Motor neuron (in vitro differentiated cells): ENCODE measurements at regions not wholly inside any gene's neighbourhood (a gene's known extent, or its start where the extent isn't known, plus 50 kb on each side); places are given as distances from the start of the nearest gene placed in this dataset.
"Not testable (repeated sequence)": the region's sequence is repeated elsewhere in the genome, so short reads cannot be mapped to it uniquely, and the experiment has no call there.

Experiments
- ATAC-seq, 8 experiments: fragments of 200-7000 bp; cut with Tn5 transposase; replicated peaks in 6 of 8; 2 replicates each; pipeline ENCODE4 v1.8.0; 2021; ENCODE audit warnings: mild to moderate bottlenecking in 8 of 8, moderate library complexity in 8 of 8
- H3K27ac ChIP-seq, 2 donors: fragments of 250-450 bp; sonication (Bioruptor Pico); 2 replicates each; pipeline ENCODE4 v1.9.0; 2021; ENCODE audit warnings: antibody characterized with exemption in 2 of 2, mild to moderate bottlenecking in 2 of 2, moderate library complexity in 1 of 2
- H3K4me1 ChIP-seq, 2 donors: fragments of 250-450 bp; sonication (Bioruptor Pico); replicated peaks in 1 of 2; 2 replicates each; pipeline ENCODE4 v1.6.1; 2021; ENCODE audit warnings: antibody characterized with exemption in 2 of 2, mild to moderate bottlenecking in 2 of 2, moderate library complexity in 1 of 2
- H3K4me3 ChIP-seq, 5 donors: fragments of 250-450 bp; sonication (Bioruptor Pico); 2 replicates each; pipeline ENCODE4 v1.9.0; 2021; ENCODE audit warnings: antibody characterized with exemption in 5 of 5, mild to moderate bottlenecking in 5 of 5, moderate library complexity in 4 of 5
- WGBS, 10 experiments: fragments of 450-650 bp; shearing (Covaris generic); methylation state at CpG; one replicate each; pipeline ENCODE4 v1.0.0; 2022; 5-methylcytosine and 5-hydroxymethylcytosine counted together
- in situ Hi-C, 9 experiments: fragments of 400-800 bp; cut with MboI; loops; one replicate each; pipeline ENCODE4 v1.15.0; 2021; ENCODE audit warnings: low sequenced_read_pairs in 9 of 9, low pct_unique_long_range_greater_than_20kb in 2 of 9; ENCODE audit not compliant: unreplicated experiment in 9 of 9

- no peak overlapping the region for H3K4me3 ChIP-seq
- in situ Hi-C loops: no loop called here
- no peaks in the 10 kb centered on the region for H3K4me1 ChIP-seq
- no peak overlapping the region for H3K27ac ChIP-seq
- ATAC-seq: no peak
Observed at GRCh38 chr12:89153341-89153740, 199.0 kb downstream of the DUSP6 start.

DNA sequence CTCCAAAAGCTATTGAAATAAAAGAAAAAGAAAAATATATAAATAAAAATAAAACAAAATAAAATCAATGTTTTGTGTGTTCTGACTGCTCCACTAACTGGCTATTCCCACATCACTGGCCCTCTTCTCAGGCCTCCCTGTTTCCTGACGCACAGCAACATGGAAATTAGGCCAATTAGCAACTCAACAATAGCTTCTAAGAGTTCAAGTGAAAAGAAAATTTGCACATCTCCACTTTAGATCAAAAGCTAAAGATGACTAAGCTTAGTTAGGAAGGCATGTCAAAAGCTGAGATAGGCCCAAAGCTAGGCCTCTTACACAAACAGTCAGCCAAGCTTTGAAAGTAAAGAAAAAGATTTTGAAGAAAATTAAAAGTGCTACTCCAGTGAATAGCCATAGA is 200.8 kb downstream of the DUSP6 start:
- 0 to 62% (median 50%) methylated on average over 1 of the region's 1 CpG; no CpG with 5 or more reads in 2 of the 10 experiments for WGBS, 10 experiments
- no peaks in the 10 kb centered on the region for H3K4me1 ChIP-seq
- H3K4me3 ChIP-seq: no peak overlapping the region
- in situ Hi-C loops: no loop called here
- peak in 3 of 8 experiments; percentile 22 to 93 (median 80) for ATAC-seq
- no peak overlapping the region for H3K27ac ChIP-seq

DNA sequence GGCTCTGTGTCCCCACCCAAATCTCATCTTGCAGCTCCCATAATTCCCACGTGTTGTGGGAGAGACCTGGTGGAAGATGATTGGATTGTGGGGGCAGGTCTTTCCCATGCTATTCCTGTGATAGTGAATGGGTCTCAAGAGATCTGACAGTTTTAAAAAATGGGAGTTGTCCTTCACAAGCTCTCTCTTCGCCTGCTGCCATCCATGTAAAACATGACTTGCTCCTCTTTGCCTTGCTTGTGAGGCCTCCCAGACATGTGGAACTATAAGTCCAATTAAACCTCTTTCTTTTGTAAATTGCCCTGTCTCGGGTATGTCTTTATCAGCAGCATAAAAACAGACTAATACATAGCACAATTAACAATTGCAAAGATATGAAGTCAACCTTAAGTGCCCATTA is 201.5 kb downstream of the DUSP6 start:
- H3K4me3 ChIP-seq, in situ Hi-C loops, ATAC-seq, H3K4me1 ChIP-seq, H3K27ac ChIP-seq: not testable (repeated sequence)
- WGBS, 10 experiments: 60 to 100% (median 78%) methylated on average over 1 to 3 of the region's 3 CpGs; no CpG with 5 or more reads in 2 of the 10 experiments

DNA sequence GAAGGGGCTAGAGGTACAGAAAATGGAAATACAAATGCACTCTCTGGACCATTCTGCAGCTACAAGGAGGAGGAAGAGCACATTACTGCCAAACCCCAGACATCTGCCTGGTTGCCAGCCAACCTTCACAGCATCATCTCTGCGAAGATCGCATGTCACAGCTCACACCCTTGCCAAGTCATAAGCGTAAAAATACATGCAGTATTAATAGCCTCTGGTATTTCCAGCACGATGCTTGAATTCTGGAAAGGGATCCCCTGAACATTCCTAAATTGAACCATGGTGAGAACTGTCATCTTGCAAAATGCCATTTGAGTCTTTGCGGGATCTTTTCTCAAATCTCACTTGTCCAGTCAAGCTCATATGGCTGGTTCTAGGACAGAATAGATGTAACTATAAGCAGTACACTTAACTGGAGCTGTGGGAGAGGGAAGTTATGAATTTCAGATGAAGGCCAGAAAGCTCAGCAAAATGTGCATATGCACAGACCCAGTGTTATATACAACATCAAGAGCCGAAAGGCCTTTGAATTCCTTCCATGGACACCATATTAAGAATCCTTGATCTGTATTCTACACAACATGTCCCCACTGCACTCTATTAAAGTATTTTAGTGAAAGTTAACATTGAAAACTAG is 211.6 kb downstream of the DUSP6 start:
- in situ Hi-C loops: no loop called here
- WGBS, 10 experiments: 0 to 100% (median 96%) methylated on average over 1 to 5 of the region's 6 CpGs; no CpG with 5 or more reads in 1 of the 10 experiments
- H3K4me1 ChIP-seq: no peaks in the 10 kb centered on the region
- H3K4me3 ChIP-seq: no peak overlapping the region
- no peak overlapping the region for H3K27ac ChIP-seq
- ATAC-seq: peak in 3 of 8 experiments; percentile 89 to 97 (median 91)

GRCh38 chr12:89140141-89140540 is 212.2 kb downstream of the DUSP6 start:
- in situ Hi-C loops: no loop called here
- H3K27ac ChIP-seq: no peak overlapping the region
- no peaks in the 10 kb centered on the region for H3K4me1 ChIP-seq
- WGBS, 10 experiments: 0 to 100% (median 40%) methylated on average over 1 of the region's 1 CpG; no CpG with 5 or more reads in 2 of the 10 experiments
- no peak overlapping the region for H3K4me3 ChIP-seq
- peak in 2 of 8 experiments; percentile 7 to 11 for ATAC-seq

DNA sequence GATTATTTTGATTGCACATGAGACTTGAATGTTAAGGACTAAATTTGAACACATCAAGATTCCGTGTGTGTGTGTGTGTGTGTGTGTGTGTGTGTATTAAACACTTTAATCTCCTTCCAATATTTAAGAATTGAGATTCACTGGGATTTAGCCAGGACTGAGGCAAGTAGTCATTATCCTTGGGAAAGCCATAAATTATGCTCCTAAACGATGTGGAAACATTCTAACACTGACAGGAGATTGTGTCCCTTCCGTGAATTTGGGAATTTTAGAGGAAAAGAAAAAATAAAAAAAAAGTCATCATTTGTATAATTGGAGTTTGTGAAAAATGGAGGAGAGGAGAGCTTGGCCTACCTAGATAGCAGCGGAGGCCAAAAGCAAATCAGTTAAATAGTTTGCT is 212.9 kb downstream of the DUSP6 start:
- Histone ChIP-seq H3K4me1 (no peaks in the 10 kb centered on the region), H3K4me3 (no peak overlapping the region), H3K27ac (no peak overlapping the region)
- in situ Hi-C loops: no loop called here
- 57 to 100% (median 89%) methylated on average over 1 to 4 of the region's 4 CpGs for WGBS, 10 experiments
- ATAC-seq: no peak

GRCh38 chr12:89138048-89138852 is 214.1 kb downstream of the DUSP6 start:
- in situ Hi-C loops: no loop called here
- Histone ChIP-seq H3K4me3 (no peak overlapping the region), H3K4me1 (no peaks in the 10 kb centered on the region), H3K27ac (no peak overlapping the region)
- no peak for ATAC-seq

- H3K4me3 ChIP-seq: no peak overlapping the region
- H3K27ac ChIP-seq: no peak overlapping the region
- in situ Hi-C loops: no loop called here
- ATAC-seq: peak in 2 of 8 experiments; percentile 14 to 28
- H3K4me1 ChIP-seq: no peaks in the 10 kb centered on the region
Observed at GRCh38 chr12:89135976-89136634, 216.2 kb downstream of the DUSP6 start.

DNA sequence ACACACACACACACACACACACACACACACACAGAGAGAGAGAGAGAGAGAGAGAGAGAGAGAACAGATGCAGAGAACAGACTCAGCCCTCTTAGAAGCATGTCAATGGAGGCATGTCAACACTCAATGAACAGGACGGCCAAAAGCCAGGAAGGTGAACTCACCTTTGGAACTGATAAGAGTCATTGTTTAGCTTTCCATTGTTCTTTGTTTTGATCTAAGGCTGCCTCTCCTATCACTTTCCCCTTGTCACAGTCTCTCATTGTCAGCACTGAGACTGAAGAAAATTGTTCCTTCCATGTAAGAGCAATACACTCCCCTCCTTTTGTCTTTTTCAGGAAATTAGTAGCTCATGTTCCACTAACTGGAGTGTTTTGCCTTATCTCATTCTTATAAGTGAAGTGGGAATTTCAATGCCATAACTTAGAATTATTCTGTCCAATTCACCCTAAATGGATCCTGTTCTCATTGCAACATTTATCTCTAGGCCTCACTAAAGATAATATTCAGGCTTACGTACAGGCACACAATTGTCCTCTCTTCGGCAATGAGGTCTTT is 218.0 kb downstream of the DUSP6 start:
- Histone ChIP-seq H3K4me3 (no peak overlapping the region), H3K27ac (no peak overlapping the region), H3K4me1 (peaks cover 4 to 6% of the 10 kb centered on the region in 2 donors)
- ATAC-seq: no peak
- in situ Hi-C loops: no loop called here
- 43 to 100% (median 86%) methylated on average over 1 to 3 of the region's 3 CpGs; no CpG with 5 or more reads in 2 of the 10 experiments for WGBS, 10 experiments

- H3K4me3 ChIP-seq: no peak overlapping the region
- no peak overlapping the region for H3K27ac ChIP-seq
- 53 to 100% (median 100%) methylated on average over 1 to 3 of the region's 3 CpGs; no CpG with 5 or more reads in 1 of the 10 experiments for WGBS, 10 experiments
- in situ Hi-C loops: no loop called here
- H3K4me1 ChIP-seq: peaks cover 8 to 16% of the 10 kb centered on the region in 2 donors
- ATAC-seq: peak in 5 of 8 experiments; percentile 38 to 75 (median 58)
Observed at GRCh38 chr12:89129167-89129870, 223.0 kb downstream of the DUSP6 start.

DNA sequence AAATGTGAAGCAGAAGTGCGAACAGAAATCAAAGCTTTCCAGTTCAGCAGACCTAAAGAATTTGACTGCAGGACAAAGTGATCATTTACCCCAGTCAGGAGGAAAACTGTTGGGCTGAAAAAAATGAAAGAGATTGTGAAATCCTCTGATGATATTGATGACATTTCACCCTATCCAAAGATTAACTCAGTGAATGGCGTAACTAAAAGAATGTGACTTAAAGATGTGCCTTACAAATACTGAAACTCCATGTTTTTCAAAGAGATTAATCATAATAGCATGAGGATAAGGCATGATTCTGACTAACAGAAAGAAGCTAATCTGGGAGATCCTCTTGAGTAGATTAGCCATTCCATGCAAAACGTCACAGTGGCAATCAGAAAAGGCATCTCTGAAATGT is 225.6 kb downstream of the DUSP6 start:
- WGBS, 10 experiments: 50 to 91% (median 85%) methylated on average over 1 to 3 of the region's 3 CpGs; no CpG with 5 or more reads in 1 of the 10 experiments
- Histone ChIP-seq H3K4me1 (peaks cover 8 to 16% of the 10 kb centered on the region in 2 donors), H3K4me3 (no peak overlapping the region), H3K27ac (no peak overlapping the region)
- in situ Hi-C loops: no loop called here
- ATAC-seq: no peak

DNA sequence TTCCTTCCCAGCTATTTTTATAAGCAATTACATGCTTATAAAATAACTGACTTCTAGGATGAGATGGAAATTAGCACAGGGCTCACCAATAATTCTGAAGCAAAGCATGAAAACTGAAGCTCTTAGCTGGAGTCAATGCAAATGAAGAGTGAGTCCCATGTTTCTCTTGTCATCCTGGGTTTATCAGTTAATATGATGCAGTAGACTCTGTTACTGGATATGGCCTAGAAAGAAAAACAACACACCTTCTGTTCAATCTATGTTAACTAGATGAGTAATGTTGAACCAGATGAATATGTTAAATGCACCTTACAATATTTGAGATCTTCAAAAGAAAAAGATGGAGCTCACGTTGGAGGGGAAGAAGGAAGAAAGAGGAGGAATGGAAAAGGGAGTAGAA is 229.4 kb downstream of the DUSP6 start:
- Histone ChIP-seq H3K4me3 (no peak overlapping the region), H3K4me1 (no peaks in the 10 kb centered on the region), H3K27ac (no peak overlapping the region)
- 11 to 100% (median 63%) methylated on average over 1 of the region's 1 CpG; no CpG with 5 or more reads in 3 of the 10 experiments for WGBS, 10 experiments
- in situ Hi-C loops: no loop called here
- ATAC-seq: peak in 2 of 8 experiments; percentile 63 to 66
